HepG2 (cell line): ENCODE measurements at regions not wholly inside any gene's neighbourhood (a gene's known extent, or its start where the extent isn't known, plus 50 kb on each side); places are given as distances from the start of the nearest gene placed in this dataset.

Source experiments
- ATAC-seq: fragments of 200-7000 bp; cut with Tn5 transposase; 3 replicates; pipeline ENCODE4 v1.9.1; 2020; ENCODE audit warnings: mild to moderate bottlenecking, moderate library complexity
- BruUV-seq: library from RNA; stranded (reverse); fragments of 400-500 nt; replicated peaks from 2 replicates; lab custom pipeline; 2021; lab: Mats Ljungman, UMichigan
- CTCF ChIA-PET: fragments of 300-600 bp; formaldehyde crosslinking; extraction: SDS; loops from one replicate; lab custom pipeline; 2021; ENCODE audit warnings: low total read pairs, inconsistent platforms, low intra/inter-chr PET ratio; lab: Yijun Ruan, JAX
- POLR2A ChIA-PET: fragments of 350-600 bp; sonication (Branson Sonifier 250); formaldehyde crosslinking; loops from one replicate; lab custom pipeline; 2020; ENCODE audit warnings: antibody characterized with exemption, inconsistent platforms; lab: Yijun Ruan, JAX
- DNase-seq: peaks from one replicate; pipeline ENCODE4 v3.0.0-alpha.2; 2015; ENCODE audit warnings: low spot score
- FAIRE-seq: peaks from 3 replicates; lab custom pipeline; 2011; peaks lifted over from hg19 to GRCh38; lab: Jason Lieb, UNC
- H2AFZ ChIP-seq: one replicate; pipeline ENCODE4 v1.6.1; 2011; ENCODE audit warnings: low read length, inconsistent platforms
- H3K27ac ChIP-seq: fragments of 300-600 bp; 3 replicates; pipeline ENCODE4 v1.8.0; 2011; ENCODE audit warnings: mixed run types, mild to moderate bottlenecking, mixed read lengths, low read length, inconsistent platforms; ENCODE audit not compliant: insufficient read depth; ENCODE audit errors: extremely low read length
- H3K27me3 ChIP-seq, 2 experiments: fragments of 200-600 bp in 1 of 2; 2 replicates in 1 of 2; 3 replicates in 1 of 2; pipeline versions ENCODE4 v1.6.0 to v1.8.0; 2011; ENCODE audit warnings: low read length in 2 of 2, mild to moderate bottlenecking in 2 of 2, moderate library complexity in 2 of 2, inconsistent platforms in 1 of 2; ENCODE audit not compliant: insufficient read depth in 2 of 2, control insufficient read depth in 1 of 2
- H3K36me3 ChIP-seq, 2 experiments: fragments of 200-600 bp in 1 of 2; replicated peaks in 1 of 2; 2 replicates in 1 of 2; 3 replicates in 1 of 2; pipeline versions ENCODE4 v1.5.1 to v1.8.0; 2011; ENCODE audit warnings: low read length in 2 of 2, inconsistent platforms in 1 of 2; ENCODE audit not compliant: insufficient read depth in 2 of 2, control insufficient read depth in 1 of 2
- H3K4me1 ChIP-seq: 2 replicates; pipeline ENCODE4 v1.5.1; 2012; ENCODE audit warnings: low read length, inconsistent platforms; ENCODE audit not compliant: insufficient read depth
- H3K4me2 ChIP-seq: 2 replicates; pipeline ENCODE4 v1.6.0; 2011; ENCODE audit warnings: low read depth, low read length, inconsistent platforms
- H3K4me3 ChIP-seq, 3 experiments: fragments of 200-600 bp in 1 of 3; sonication (generic), shearing (Covaris generic) in 1 of 3; replicated peaks in 1 of 3; 2 replicates each; pipeline ENCODE4 v1.5.1; 2011 to 2016; ENCODE audit warnings: low read length in 3 of 3, inconsistent platforms in 2 of 3, low read depth in 2 of 3, mild to moderate bottlenecking in 2 of 3, control low read depth in 1 of 3, mixed read lengths in 1 of 3; ENCODE audit not compliant: insufficient read depth in 1 of 3
- H3K79me2 ChIP-seq: one replicate; pipeline ENCODE4 v1.6.1; 2011; ENCODE audit warnings: low read length, inconsistent platforms; ENCODE audit not compliant: insufficient read depth
- H3K9ac ChIP-seq: 2 replicates; pipeline ENCODE4 v1.6.0; 2011; ENCODE audit warnings: mild to moderate bottlenecking, low read depth, low read length, inconsistent platforms; ENCODE audit not compliant: insufficient read depth
- H3K9me3 ChIP-seq: 2 replicates; pipeline ENCODE4 v1.5.1; 2012; ENCODE audit warnings: mild to moderate bottlenecking, low read length
- H4K20me1 ChIP-seq: 2 replicates; pipeline ENCODE4 v1.6.0; 2011; ENCODE audit warnings: inconsistent platforms, mild to moderate bottlenecking, low read length, moderate library complexity; ENCODE audit not compliant: insufficient read depth
- CSRNP1 ChIP-seq: sonication (generic); formaldehyde crosslinking; IDR thresholded peaks from 2 replicates; pipeline ENCODE4 v1.8.1; 2023; ENCODE audit warnings: mild to moderate bottlenecking, missing genetic modification reagents
- DMAP1 ChIP-seq: IDR thresholded peaks from 2 replicates; pipeline ENCODE4 v1.6.1; 2016
- GTF3A ChIP-seq: sonication (generic); formaldehyde crosslinking; conservative IDR thresholded peaks from 2 replicates; pipeline ENCODE4 v1.4.0; 2020; ENCODE audit warnings: mild to moderate bottlenecking, missing genetic modification reagents
- HMGXB3 ChIP-seq: sonication (generic); formaldehyde crosslinking; IDR thresholded peaks from 2 replicates; pipeline ENCODE4 v1.4.0; 2020; ENCODE audit warnings: missing genetic modification reagents, borderline replicate concordance
- MTA3 ChIP-seq: sonication (generic); formaldehyde crosslinking; IDR thresholded peaks from 2 replicates; pipeline ENCODE4 v1.4.0; 2020; ENCODE audit warnings: missing genetic modification reagents
- RFX3 ChIP-seq: IDR thresholded peaks from 2 replicates; pipeline ENCODE4 v1.6.1; 2016; ENCODE audit warnings: missing biosample characterization, missing genetic modification reagents
- SAP130 ChIP-seq: IDR thresholded peaks from 2 replicates; pipeline ENCODE4 v1.6.1; 2016; ENCODE audit warnings: low read depth
- SMAD9 ChIP-seq: sonication (generic); formaldehyde crosslinking; IDR thresholded peaks from 2 replicates; pipeline ENCODE4 v1.5.1; 2020; ENCODE audit warnings: mild to moderate bottlenecking, missing genetic modification reagents
- SMARCC2 ChIP-seq: fragments of 450-650 bp; IDR thresholded peaks from 2 replicates; pipeline ENCODE4 v1.6.1; 2017; ENCODE audit warnings: antibody characterized with exemption, mild to moderate bottlenecking
- TFE3 ChIP-seq: IDR thresholded peaks from 2 replicates; pipeline ENCODE4 v1.6.1; 2016
- TRIM22 ChIP-seq: fragments of 450-650 bp; IDR thresholded peaks from 2 replicates; pipeline ENCODE4 v1.6.1; 2017
- ZNF589 ChIP-seq: sonication (generic); formaldehyde crosslinking; conservative IDR thresholded peaks from 2 replicates; pipeline ENCODE4 v1.8.0; 2022; ENCODE audit warnings: mild to moderate bottlenecking, moderate library complexity, missing genetic modification reagents
- WGBS: methylation state at CpG from one replicate; pipeline ENCODE4 v1.1.6; 2017; ENCODE audit warnings: low lambda C conversion rate; 5-methylcytosine and 5-hydroxymethylcytosine counted together
- in situ Hi-C: cut with HindIII; loops from 2 replicates; pipeline ENCODE4 v1.10.0; 2017; ENCODE audit warnings: low pct_unique_long_range_greater_than_20kb; ENCODE audit not compliant: extremely low pct_ligation_motif_present
- intact Hi-C: fragments of 100-400 bp; cut with micrococcal nuclease; formaldehyde crosslinking; loops from one replicate; pipeline ENCODE4 v1.10.0; 2022; ENCODE audit not compliant: unreplicated experiment

DNA sequence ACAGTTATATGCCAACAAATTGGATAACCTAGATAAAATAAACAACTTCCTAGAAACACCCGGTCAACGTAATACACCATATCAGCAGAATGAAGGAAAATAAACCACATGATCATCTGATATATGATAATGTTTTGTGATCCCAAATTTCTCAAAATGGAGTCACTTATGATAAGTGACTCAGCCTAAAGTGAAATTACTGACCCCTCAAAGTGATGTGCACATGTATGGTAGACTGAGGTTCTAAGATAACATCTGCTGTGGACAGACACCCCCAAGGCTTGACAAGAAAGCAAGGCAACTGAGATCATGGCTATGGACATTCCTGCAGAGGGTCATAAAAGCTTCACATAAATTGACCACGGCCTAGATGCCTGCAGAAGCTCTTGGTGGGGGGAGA lies 105.1 kb upstream of the DCN start:
- H3K79me2 ChIP-seq: no peaks in the 10 kb centered on the region
- DNase-seq (no peak), FAIRE-seq (no peak), ATAC-seq (no peak)
- no peaks in the 10 kb centered on the region for H3K36me3 ChIP-seq
- no peaks in the 10 kb centered on the region for H3K27me3 ChIP-seq
- H3K4me2 ChIP-seq: no peak overlapping the region
- H4K20me1 ChIP-seq: no peaks in the 10 kb centered on the region
- 6% methylated on average over 3 of the region's 3 CpGs for WGBS
- H3K27ac ChIP-seq: no peak overlapping the region
- H3K9ac ChIP-seq: no peak overlapping the region
- intact Hi-C loops (no loop called here), in situ Hi-C loops (no loop called here)
- BruUV-seq: no TSS peak
- ChIA-PET CTCF (no interaction called here), POLR2A (no interaction called here)
- no peak overlapping the region for H3K4me3 ChIP-seq
- TF ChIP-seq SAP130 (CRISPR knock-in tag) (no peak), CSRNP1 (CRISPR knock-in tag) (no peak), HMGXB3 (no peak), GTF3A (CRISPR knock-in tag) (no peak), TRIM22 (no peak), TFE3 (CRISPR knock-in tag) (no peak), RFX3 (CRISPR knock-in tag) (no peak), DMAP1 (CRISPR knock-in tag) (no peak), MTA3 (CRISPR knock-in tag) (no peak), SMAD9 (no peak), ZNF589 (CRISPR knock-in tag) (no peak), SMARCC2 (no peak)
- H2AFZ ChIP-seq: no peak overlapping the region
- no peaks in the 10 kb centered on the region for H3K4me1 ChIP-seq
- H3K9me3 ChIP-seq: no peaks in the 10 kb centered on the region
